Tibial nerve (tissue), 4 donors: ENCODE measurements at regions not wholly inside any gene's neighbourhood (a gene's known extent, or its start where the extent isn't known, plus 50 kb on each side); places are given as distances from the start of the nearest gene placed in this dataset.

Source experiments
- DNase-seq, 2 donors: peaks; one replicate each; pipeline ENCODE4 v3.0.0-alpha.2; 2019; ENCODE audit warnings: low spot score in 2 of 2
- H3K27ac ChIP-seq, 4 donors: fragments of 200-600 bp; sonication (generic) in 3 of 4; one replicate each; pipeline ENCODE4 v1.5.1; 2017 to 2019; ENCODE audit warnings: mild to moderate bottlenecking in 1 of 4
- H3K27me3 ChIP-seq, 2 donors: fragments of 200-600 bp; sonication (generic) in 1 of 2; one replicate each; pipeline versions ENCODE4 v1.5.1 to v1.6.0; 2017 to 2019
- H3K36me3 ChIP-seq, 3 donors: fragments of 200-600 bp; sonication (generic); one replicate each; pipeline ENCODE4 v1.5.1; 2018 to 2019
- H3K4me1 ChIP-seq, 4 donors: fragments of 200-600 bp; sonication (generic) in 3 of 4; one replicate each; pipeline ENCODE4 v1.5.1; 2017 to 2019
- H3K4me3 ChIP-seq, 4 donors: fragments of 200-600 bp; sonication (generic) in 3 of 4; one replicate each; pipeline ENCODE4 v1.5.1; 2017 to 2019; ENCODE audit warnings: mild to moderate bottlenecking in 1 of 4, moderate library complexity in 1 of 4
- H3K9me3 ChIP-seq, 4 donors: fragments of 200-600 bp; sonication (generic) in 3 of 4; one replicate each; pipeline ENCODE4 v1.5.1; 2017 to 2019
- CTCF ChIP-seq, 5 experiments: fragments of 200-600 bp in 3 of 5; fragments of 450-650 bp in 2 of 5; sonication (generic) in 3 of 5; IDR thresholded peaks; one replicate each; pipeline ENCODE4 v1.5.1; 2016 to 2019; ENCODE audit warnings: antibody characterized with exemption in 5 of 5, mild to moderate bottlenecking in 3 of 5, moderate library complexity in 2 of 5
- EP300 ChIP-seq, 2 donors: sonication (generic); formaldehyde crosslinking; IDR thresholded peaks; one replicate each; pipeline ENCODE4 v1.6.1; 2017; ENCODE audit warnings: antibody characterized with exemption in 2 of 2, mild to moderate bottlenecking in 1 of 2
- POLR2A ChIP-seq, 2 donors: fragments of 450-650 bp; IDR thresholded peaks; one replicate each; pipeline ENCODE4 v1.6.1; 2017; ENCODE audit warnings: antibody characterized with exemption in 2 of 2, mild to moderate bottlenecking in 2 of 2, moderate library complexity in 2 of 2
- WGBS, 2 donors: methylation state at CpG; one replicate each; pipeline ENCODE4 v1.1.5; 2018; 5-methylcytosine and 5-hydroxymethylcytosine counted together

DNA sequence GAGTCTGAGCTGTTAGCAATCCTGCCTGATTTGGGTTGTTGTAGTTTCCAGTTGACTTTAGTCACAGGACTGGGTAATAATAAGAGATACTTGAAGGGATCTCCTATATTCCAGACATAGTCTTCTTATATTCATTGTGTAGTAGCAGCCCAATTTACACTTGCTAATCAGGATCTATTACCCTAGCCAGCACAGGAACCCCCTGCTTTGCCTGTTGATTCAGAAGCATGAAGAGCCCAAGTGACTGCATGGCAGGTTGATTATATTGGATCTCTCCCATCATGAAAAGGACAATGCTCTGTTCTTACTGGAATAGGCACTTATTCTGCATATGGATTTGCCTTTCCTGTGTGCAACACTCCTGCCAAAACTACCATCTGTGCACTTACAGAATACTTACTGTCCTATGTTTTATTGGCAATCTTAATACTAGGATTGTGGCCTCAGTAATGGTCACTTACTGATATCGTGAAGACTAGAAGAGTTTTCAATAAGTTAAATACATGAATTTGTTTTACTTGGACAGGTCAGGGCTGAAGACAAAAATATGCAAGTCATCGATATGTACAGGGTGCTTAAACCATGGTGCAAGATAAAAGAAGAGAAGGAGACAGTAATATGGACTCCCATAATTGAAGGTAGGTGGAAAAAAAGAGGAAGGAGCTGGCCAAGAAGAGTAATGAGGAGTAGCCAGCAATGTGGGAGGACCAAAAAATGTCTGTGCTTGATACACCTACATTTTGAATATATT is 304.1 kb downstream of the MCTP2 start:
- Histone ChIP-seq H3K4me3 (no peak overlapping the region), H3K36me3 (no peaks in the 10 kb centered on the region), H3K9me3 (no peaks in the 10 kb centered on the region), H3K27me3 (no peaks in the 10 kb centered on the region), H3K4me1 (peaks cover 0 to 24% (median 0%) of the 10 kb centered on the region in 4 donors), H3K27ac (no peak overlapping the region)
- DNase-seq: no peak
- no peak for TF ChIP-seq CTCF (IDR thresholded peaks at IDR 0.05)
- no peak for TF ChIP-seq EP300 (IDR thresholded peaks at IDR 0.05)
- no peak for TF ChIP-seq POLR2A (IDR thresholded peaks at IDR 0.05)
- WGBS, 2 donors: 97 to 98% methylated on average over 2 of the region's 2 CpGs

DNA sequence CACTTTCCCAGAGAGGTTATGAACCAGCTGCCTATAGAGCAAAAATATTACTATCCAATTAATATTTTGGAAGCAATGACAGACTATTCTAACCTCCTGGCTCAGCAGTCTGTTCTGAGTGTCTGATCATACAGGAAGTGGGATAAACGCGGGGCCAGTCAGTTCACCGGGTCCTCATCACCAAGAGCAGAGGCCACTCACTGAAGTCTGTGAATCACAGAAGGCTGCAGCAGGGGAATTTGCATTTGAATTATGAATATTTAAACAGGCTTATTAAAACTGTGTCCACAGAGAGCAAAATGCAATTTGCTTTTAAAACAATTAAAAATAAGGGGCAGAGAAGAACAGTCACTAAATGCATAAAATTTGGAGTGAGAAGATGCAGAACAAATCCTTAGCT is 305.2 kb downstream of the MCTP2 start:
- no peak for DNase-seq
- Histone ChIP-seq H3K27me3 (no peaks in the 10 kb centered on the region), H3K4me1 (peaks cover 0 to 13% (median 0%) of the 10 kb centered on the region in 4 donors), H3K27ac (no peak overlapping the region), H3K9me3 (no peaks in the 10 kb centered on the region), H3K36me3 (no peaks in the 10 kb centered on the region), H3K4me3 (no peak overlapping the region)
- TF ChIP-seq EP300 (IDR thresholded peaks at IDR 0.05) (no peak), POLR2A (IDR thresholded peaks at IDR 0.05) (no peak), CTCF (IDR thresholded peaks at IDR 0.05) (no peak)
- 21 to 27% methylated on average over 3 of the region's 3 CpGs for WGBS, 2 donors

- H3K4me1 ChIP-seq: no peaks in the 10 kb centered on the region
- DNase-seq: no peak
- H3K36me3 ChIP-seq: no peaks in the 10 kb centered on the region
- no peaks in the 10 kb centered on the region for H3K9me3 ChIP-seq
- 0 to 33% methylated on average over 1 of the region's 1 CpG for WGBS, 2 donors
- H3K4me3 ChIP-seq: no peak overlapping the region
- H3K27me3 ChIP-seq: no peaks in the 10 kb centered on the region
- TF ChIP-seq EP300 (IDR thresholded peaks at IDR 0.05) (no peak), POLR2A (IDR thresholded peaks at IDR 0.05) (no peak), CTCF (IDR thresholded peaks at IDR 0.05) (no peak)
- no peak overlapping the region for H3K27ac ChIP-seq
Observed at GRCh38 chr15:94538280-94538679, 306.9 kb downstream of the MCTP2 start.

- WGBS, 2 donors: 60 to 63% methylated on average over 1 of the region's 1 CpG
Observed at GRCh38 chr15:94542391-94542790, 311.0 kb downstream of the MCTP2 start.

More at GRCh38 chr15:94542391-94542790, 311.0 kb downstream of the MCTP2 start:
- Histone ChIP-seq H3K27me3 (no peaks in the 10 kb centered on the region), H3K4me1 (no peaks in the 10 kb centered on the region), H3K9me3 (no peaks in the 10 kb centered on the region), H3K4me3 (no peak overlapping the region), H3K27ac (no peak overlapping the region), H3K36me3 (no peaks in the 10 kb centered on the region)
- DNase-seq: no peak
- TF ChIP-seq POLR2A (IDR thresholded peaks at IDR 0.05) (no peak), EP300 (IDR thresholded peaks at IDR 0.05) (no peak), CTCF (IDR thresholded peaks at IDR 0.05) (no peak)
